DMS79 treated with DMSO at 0.1 percent for 48 hours (cell line): ENCODE measurements at regions not wholly inside any gene's neighbourhood (a gene's known extent, or its start where the extent isn't known, plus 50 kb on each side); places are given as distances from the start of the nearest gene placed in this dataset.
"Not testable (repeated sequence)": the region's sequence is repeated elsewhere in the genome, so short reads cannot be mapped to it uniquely, and the experiment has no call there.

ENCODE experiments used
- DNase-seq: peaks from one replicate; lab custom pipeline; 2025; lab: John Stamatoyannopoulos, UW

- no peak for DNase-seq
Observed at GRCh38 chr1:157219182-157219581, 81.0 kb upstream of the ETV3 start.

- no peak for DNase-seq
Observed at GRCh38 chr1:157218671-157219070, 80.5 kb upstream of the ETV3 start.

GRCh38 chr1:157217486-157217885 lies 79.3 kb upstream of the ETV3 start:
- DNase-seq: no peak

- no peak for DNase-seq
Observed at GRCh38 chr1:157213836-157214235, 75.6 kb upstream of the ETV3 start.

GRCh38 chr1:157209514-157209913 lies 71.3 kb upstream of the ETV3 start:
- DNase-seq: no peak

GRCh38 chr1:157205982-157206381 lies 67.8 kb upstream of the ETV3 start:
- not testable (repeated sequence) for DNase-seq

- DNase-seq: no peak
Observed at GRCh38 chr1:157203166-157203565, 65.0 kb upstream of the ETV3 start.

- DNase-seq: no peak
Observed at GRCh38 chr1:157202331-157202730, 64.1 kb upstream of the ETV3 start.

GRCh38 chr1:157201767-157202166 lies 63.6 kb upstream of the ETV3 start:
- DNase-seq: no peak

GRCh38 chr1:157200451-157200850 lies 62.3 kb upstream of the ETV3 start:
- no peak for DNase-seq

- no peak for DNase-seq
Observed at GRCh38 chr1:157199421-157199755, 61.2 kb upstream of the ETV3 start.

GRCh38 chr1:157198619-157199420 lies 60.6 kb upstream of the ETV3 start:
- no peak for DNase-seq

- DNase-seq: no peak
Observed at GRCh38 chr1:157197906-157198435, 59.8 kb upstream of the ETV3 start.

- not testable (repeated sequence) for DNase-seq
Observed at GRCh38 chr1:157196670-157197456, 58.7 kb upstream of the ETV3 start.

GRCh38 chr1:157196245-157196543 lies 58.0 kb upstream of the ETV3 start:
- no peak for DNase-seq

- no peak for DNase-seq
Observed at GRCh38 chr1:157195521-157196244, 57.5 kb upstream of the ETV3 start.

GRCh38 chr1:157194731-157195520 lies 56.7 kb upstream of the ETV3 start:
- no peak for DNase-seq

- DNase-seq: no peak
Observed at GRCh38 chr1:157193702-157194391, 55.7 kb upstream of the ETV3 start.

GRCh38 chr1:157193219-157193618 lies 55.0 kb upstream of the ETV3 start:
- DNase-seq: no peak

- no peak for DNase-seq
Observed at GRCh38 chr1:157189986-157190982, 52.1 kb upstream of the ETV3 start.
